AG04449 (cell line): ENCODE measurements at regions not wholly inside any gene's neighbourhood (a gene's known extent, or its start where the extent isn't known, plus 50 kb on each side); places are given as distances from the start of the nearest gene placed in this dataset.
"Not testable (repeated sequence)": the region's sequence is repeated elsewhere in the genome, so short reads cannot be mapped to it uniquely, and the experiment has no call there.

Source experiments
- CTCF ChIA-PET: fragments of 350-600 bp; formaldehyde crosslinking; extraction: SDS; loops from one replicate; lab custom pipeline; 2021; ENCODE audit warnings: antibody characterized with exemption; lab: Yijun Ruan, JAX
- POLR2A ChIA-PET: fragments of 400-600, 350-600 bp; formaldehyde crosslinking; extraction: SDS; loops from one replicate; lab custom pipeline; 2020; ENCODE audit warnings: antibody characterized with exemption, inconsistent platforms; lab: Yijun Ruan, JAX
- DNase-seq: peaks from one replicate; pipeline ENCODE4 v3.0.0-alpha.2; 2010; ENCODE audit warnings: low read depth, low spot score
- H3K4me3 ChIP-seq: 2 replicates; pipeline ENCODE4 v1.5.1; 2011; ENCODE audit warnings: low read depth, mild to moderate bottlenecking, control low read depth, low read length
- TF ChIP-seq, protein P1 (sequence below): IDR thresholded peaks from one replicate; pipeline ENCODE4 v1.5.1; 2011; ENCODE audit warnings: mild to moderate bottlenecking, moderate library complexity, low read length, control low read depth, inconsistent platforms; ENCODE audit not compliant: insufficient read depth; ENCODE audit errors: missing control alignments

DNA sequence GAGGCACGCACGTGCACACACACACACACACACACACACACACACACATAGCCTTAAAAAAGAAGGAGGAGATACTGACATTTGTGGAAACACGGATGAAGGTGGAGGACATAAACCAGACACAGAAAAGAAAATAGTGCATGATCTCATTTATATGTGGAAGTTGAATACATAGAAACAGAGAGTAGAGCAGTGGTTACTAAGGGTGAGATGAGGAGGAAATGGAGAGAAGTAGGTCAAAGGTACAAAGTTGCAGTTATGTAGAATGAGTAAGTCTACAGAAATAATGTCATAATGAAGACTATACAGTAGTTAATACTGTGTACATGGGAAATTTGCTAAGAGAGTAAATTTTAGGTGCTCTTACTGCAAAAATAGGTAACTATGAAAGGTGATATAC lies 412.2 kb upstream of the CDH9 start:
- CTCF ChIA-PET, result no interaction called here
- POLR2A ChIA-PET, result no interaction called here
- DNase-seq, result no peak
- TF ChIP-seq, protein P1, sequence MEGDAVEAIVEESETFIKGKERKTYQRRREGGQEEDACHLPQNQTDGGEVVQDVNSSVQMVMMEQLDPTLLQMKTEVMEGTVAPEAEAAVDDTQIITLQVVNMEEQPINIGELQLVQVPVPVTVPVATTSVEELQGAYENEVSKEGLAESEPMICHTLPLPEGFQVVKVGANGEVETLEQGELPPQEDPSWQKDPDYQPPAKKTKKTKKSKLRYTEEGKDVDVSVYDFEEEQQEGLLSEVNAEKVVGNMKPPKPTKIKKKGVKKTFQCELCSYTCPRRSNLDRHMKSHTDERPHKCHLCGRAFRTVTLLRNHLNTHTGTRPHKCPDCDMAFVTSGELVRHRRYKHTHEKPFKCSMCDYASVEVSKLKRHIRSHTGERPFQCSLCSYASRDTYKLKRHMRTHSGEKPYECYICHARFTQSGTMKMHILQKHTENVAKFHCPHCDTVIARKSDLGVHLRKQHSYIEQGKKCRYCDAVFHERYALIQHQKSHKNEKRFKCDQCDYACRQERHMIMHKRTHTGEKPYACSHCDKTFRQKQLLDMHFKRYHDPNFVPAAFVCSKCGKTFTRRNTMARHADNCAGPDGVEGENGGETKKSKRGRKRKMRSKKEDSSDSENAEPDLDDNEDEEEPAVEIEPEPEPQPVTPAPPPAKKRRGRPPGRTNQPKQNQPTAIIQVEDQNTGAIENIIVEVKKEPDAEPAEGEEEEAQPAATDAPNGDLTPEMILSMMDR, result no peak
- H3K4me3 ChIP-seq, result no peak overlapping the region

- H3K4me3 ChIP-seq, CTCF ChIA-PET, DNase-seq, POLR2A ChIA-PET: not testable (repeated sequence)
These were observed 401.0 kb upstream of the CDH9 start for GRCh38 chr5:27439383-27439782.

DNA sequence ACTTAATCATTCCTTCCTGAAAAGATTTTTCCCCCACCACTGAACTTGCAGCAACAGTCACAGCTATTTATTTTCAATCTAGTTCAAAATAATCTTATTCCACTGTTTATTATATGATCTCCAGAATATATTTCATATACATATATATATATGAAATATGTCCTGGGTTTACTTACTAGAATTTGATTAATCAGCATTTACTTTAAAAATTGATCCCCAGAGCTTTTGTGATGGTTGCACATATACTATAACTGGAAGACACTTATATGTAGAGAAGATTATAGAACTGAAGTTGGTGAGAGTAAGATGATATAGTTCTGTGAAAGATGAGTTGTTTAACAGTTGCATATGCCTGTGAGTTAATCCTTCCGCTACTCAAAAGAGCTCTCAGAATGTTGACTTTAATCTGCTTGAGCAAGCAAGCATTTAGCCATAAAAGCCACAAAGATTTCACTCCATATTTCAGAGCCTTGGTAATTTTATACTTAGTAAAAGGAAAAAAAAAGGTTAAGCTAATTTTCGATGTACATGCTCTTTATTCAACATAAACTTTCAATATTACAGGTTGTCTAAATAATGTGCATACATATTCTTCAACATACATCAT lies 399.3 kb upstream of the CDH9 start:
- TF ChIP-seq, protein P1, result no peak

GRCh38 chr5:27434335-27434734 lies 395.9 kb upstream of the CDH9 start:
- POLR2A ChIA-PET, result no interaction called here
- DNase-seq, result no peak
- CTCF ChIA-PET, result no interaction called here
- H3K4me3 ChIP-seq, result no peak overlapping the region
- TF ChIP-seq, protein P1, result no peak

More for the DNA sequence above, 399.3 kb upstream of the CDH9 start:
- CTCF ChIA-PET, result no interaction called here
- H3K4me3 ChIP-seq, result no peak overlapping the region
- DNase-seq, result no peak
- POLR2A ChIA-PET, result no interaction called here

DNA sequence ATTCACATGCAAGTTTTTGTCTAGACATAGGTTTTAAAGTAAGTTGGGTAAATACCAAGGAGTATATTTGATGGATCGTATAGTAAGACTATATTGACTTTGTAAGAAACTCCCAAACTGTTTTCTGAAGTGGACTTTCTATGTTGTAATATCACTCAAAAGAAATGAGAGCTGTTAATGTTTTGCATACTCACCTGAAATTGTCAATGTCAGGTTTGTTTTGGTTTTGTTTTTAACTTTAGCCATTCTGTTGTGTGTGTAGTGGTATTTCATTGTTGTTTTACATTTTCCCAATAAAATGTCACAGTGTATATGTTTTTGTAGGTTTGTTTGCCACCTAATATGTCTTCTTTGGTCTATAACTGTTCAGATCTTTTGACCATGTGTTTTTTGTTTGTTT lies 375.7 kb upstream of the CDH9 start:
- CTCF ChIA-PET, result no interaction called here

GRCh38 chr5:27412384-27412783 lies 374.0 kb upstream of the CDH9 start:
- ChIA-PET CTCF (no interaction called here), POLR2A (no interaction called here)

More for the DNA sequence above, 375.7 kb upstream of the CDH9 start:
- DNase-seq, result no peak
- H3K4me3 ChIP-seq, result no peak overlapping the region
- TF ChIP-seq, protein P1, result no peak
- POLR2A ChIA-PET, result no interaction called here

GRCh38 chr5:27406020-27406419 lies 367.6 kb upstream of the CDH9 start:
- no peak for DNase-seq
- ChIA-PET POLR2A (no interaction called here), CTCF (no interaction called here)
- H3K4me3 ChIP-seq, result no peak overlapping the region
- TF ChIP-seq, protein P1, result no peak

More at GRCh38 chr5:27412384-27412783, 374.0 kb upstream of the CDH9 start:
- H3K4me3 ChIP-seq, result no peak overlapping the region
- TF ChIP-seq, protein P1, result no peak
- no peak for DNase-seq
